ENCODE measurements at regions not wholly inside any gene's neighbourhood (a gene's known extent, or its start where the extent isn't known, plus 50 kb on each side); places are given as distances from the start of the nearest gene placed in this dataset.

DNA sequence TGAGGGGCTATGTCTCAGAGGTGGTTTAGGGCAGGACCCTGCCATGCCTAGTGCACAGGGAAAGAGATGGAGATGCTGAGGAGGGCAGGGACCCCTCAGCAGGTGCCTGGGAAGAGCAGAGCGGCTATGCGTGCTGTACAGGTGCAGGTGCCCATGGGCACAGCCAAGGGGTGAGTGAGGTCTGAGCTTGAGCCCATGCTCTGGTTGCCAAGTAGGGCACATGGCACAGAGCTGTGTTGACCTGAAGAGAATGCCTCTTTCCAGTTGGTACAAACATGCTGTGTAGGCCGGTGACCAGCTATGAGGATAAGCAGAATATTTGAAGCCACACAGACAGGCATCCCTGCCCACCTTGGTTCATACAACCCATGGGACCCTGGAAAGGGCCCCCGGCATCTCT lies 65.8 kb upstream of the NECTIN1 start:
- no peak for DNase-seq
- Histone ChIP-seq H3K9me3 (no peaks in the 10 kb centered on the region), H3K27me3 (no peaks in the 10 kb centered on the region), H3K4me1 (no peaks in the 10 kb centered on the region), H3K36me3 (replicated peaks in 1 of 2; ENCODE audit: insufficient read depth in 1 of 2, low read depth in 2 of 2) (no peaks in the 10 kb centered on the region), H3K27ac (no peak overlapping the region), H3K4me3 (no peak overlapping the region)
- WGBS, 2 donors: 88 to 92% methylated on average over 4 of the region's 4 CpGs
- no peak for ATAC-seq
- intact Hi-C loops (cut with DNase I): no loop called here
- TF ChIP-seq, protein P1, sequence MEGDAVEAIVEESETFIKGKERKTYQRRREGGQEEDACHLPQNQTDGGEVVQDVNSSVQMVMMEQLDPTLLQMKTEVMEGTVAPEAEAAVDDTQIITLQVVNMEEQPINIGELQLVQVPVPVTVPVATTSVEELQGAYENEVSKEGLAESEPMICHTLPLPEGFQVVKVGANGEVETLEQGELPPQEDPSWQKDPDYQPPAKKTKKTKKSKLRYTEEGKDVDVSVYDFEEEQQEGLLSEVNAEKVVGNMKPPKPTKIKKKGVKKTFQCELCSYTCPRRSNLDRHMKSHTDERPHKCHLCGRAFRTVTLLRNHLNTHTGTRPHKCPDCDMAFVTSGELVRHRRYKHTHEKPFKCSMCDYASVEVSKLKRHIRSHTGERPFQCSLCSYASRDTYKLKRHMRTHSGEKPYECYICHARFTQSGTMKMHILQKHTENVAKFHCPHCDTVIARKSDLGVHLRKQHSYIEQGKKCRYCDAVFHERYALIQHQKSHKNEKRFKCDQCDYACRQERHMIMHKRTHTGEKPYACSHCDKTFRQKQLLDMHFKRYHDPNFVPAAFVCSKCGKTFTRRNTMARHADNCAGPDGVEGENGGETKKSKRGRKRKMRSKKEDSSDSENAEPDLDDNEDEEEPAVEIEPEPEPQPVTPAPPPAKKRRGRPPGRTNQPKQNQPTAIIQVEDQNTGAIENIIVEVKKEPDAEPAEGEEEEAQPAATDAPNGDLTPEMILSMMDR (IDR thresholded peaks at IDR 0.05): no peak
- TF ChIP-seq POLR2A (IDR thresholded peaks at IDR 0.05): no peak

DNA sequence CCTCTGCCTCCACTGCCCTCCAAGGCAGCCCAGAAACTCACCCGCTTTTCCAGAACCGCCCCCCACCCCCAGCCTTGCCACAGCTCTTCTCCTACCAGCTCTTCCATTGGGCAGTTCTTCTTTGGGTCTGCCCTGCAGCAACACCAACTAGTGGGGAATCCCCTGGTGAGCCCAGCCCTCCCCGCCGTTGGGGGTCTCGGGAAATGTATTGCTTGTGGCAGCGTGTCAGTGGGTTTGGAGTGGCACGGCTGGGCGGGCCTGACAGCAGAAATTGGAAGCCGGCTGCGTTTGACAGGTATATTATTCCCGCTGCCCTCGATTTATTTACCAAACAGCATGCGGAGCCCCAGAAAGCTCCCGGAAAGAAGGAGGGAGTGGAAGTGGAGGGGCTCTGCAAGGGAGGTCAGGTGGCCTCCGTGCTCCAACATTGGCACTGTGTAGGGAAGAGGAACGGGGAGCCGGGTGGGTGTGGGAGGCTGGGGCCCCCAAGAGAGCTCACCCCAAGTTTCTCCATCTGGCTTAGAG lies 65.2 kb upstream of the NECTIN1 start:
- no peak overlapping the region for H3K27ac ChIP-seq
- 71 to 72% methylated on average over 14 to 17 of the region's 17 CpGs for WGBS, 2 donors
- no peak for DNase-seq
- intact Hi-C loops (cut with DNase I): no loop called here
- ATAC-seq: no peak
- H3K36me3 ChIP-seq (replicated peaks in 1 of 2; ENCODE audit: insufficient read depth in 1 of 2, low read depth in 2 of 2): no peaks in the 10 kb centered on the region
- no peaks in the 10 kb centered on the region for H3K4me1 ChIP-seq
- no peak overlapping the region for H3K4me3 ChIP-seq
- no peaks in the 10 kb centered on the region for H3K27me3 ChIP-seq
- H3K9me3 ChIP-seq: no peaks in the 10 kb centered on the region
- TF ChIP-seq, protein P1 (IDR thresholded peaks at IDR 0.05): no peak
- TF ChIP-seq POLR2A (IDR thresholded peaks at IDR 0.05): no peak

DNA sequence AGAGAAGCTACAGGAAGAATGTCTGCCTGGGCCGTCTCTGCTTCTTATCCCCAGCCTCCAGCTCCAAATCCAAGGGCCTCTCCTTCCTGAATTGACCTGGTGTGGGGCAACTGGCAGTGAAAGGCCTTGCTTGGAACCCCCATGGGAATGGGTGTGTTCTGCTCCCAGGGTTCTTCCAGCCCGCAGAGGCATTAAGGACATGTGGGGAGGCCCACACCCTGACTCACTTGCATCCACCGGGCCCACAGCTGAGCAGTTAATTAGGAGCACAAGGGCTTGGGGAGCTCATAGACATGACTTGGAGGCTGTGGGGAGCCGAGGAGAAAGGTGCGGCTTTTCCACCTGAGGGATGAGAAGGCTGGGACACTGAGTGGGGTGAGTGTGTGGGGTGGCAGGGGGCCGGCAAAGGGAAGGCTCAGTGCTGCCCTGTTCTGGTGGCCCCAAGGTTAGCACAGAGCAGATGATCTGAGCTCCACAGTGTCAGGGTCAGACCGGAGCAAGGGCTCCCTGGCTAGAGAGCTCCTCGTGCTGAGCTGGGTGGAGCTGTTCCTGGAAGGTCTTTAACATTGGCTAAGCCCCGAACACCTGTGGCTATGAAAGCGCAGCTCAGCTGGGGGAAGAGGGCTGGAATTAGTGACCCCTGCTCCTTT lies 64.5 kb upstream of the NECTIN1 start:
- intact Hi-C loops (cut with DNase I): no loop called here
- WGBS, 2 donors: 70 to 77% methylated on average over 10 of the region's 10 CpGs
- no peak for ATAC-seq
- TF ChIP-seq POLR2A (IDR thresholded peaks at IDR 0.05): no peak
- TF ChIP-seq, protein P1 (IDR thresholded peaks at IDR 0.05): no peak
- Histone ChIP-seq H3K4me3 (no peak overlapping the region), H3K4me1 (no peaks in the 10 kb centered on the region), H3K9me3 (no peaks in the 10 kb centered on the region), H3K27me3 (no peaks in the 10 kb centered on the region), H3K27ac (no peak overlapping the region), H3K36me3 (replicated peaks in 1 of 2; ENCODE audit: insufficient read depth in 1 of 2, low read depth in 2 of 2) (no peaks in the 10 kb centered on the region)
- no peak for DNase-seq

DNA sequence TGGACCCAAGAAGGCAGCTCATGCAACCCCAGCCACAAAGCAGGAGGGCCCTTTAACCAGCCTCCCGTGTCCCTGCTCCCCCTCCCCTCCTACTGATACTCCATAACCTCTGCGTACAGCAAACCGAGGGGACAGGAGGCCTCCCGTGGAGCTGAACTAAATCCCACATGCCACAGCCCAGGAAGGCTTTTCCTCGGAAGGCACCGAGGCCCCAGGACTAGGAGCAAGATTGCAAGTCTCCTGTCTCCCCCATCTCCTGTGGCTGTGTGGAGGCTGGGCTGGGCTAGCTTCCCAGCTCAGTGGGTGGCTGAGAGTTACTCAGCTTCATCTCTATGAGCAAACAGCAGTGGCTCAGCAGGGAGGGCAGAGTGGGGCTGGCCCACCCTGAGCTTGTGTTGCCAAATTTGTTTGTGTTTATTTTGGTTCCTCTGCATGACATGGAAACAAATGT lies 62.7 kb upstream of the NECTIN1 start:
- DNase-seq (peak in 1 of 4 donors; percentile 6), ATAC-seq (no peak)
- Histone ChIP-seq H3K4me3 (no peak overlapping the region), H3K9me3 (no peaks in the 10 kb centered on the region), H3K27me3 (no peaks in the 10 kb centered on the region), H3K36me3 (replicated peaks in 1 of 2; ENCODE audit: insufficient read depth in 1 of 2, low read depth in 2 of 2) (no peaks in the 10 kb centered on the region), H3K4me1 (no peaks in the 10 kb centered on the region), H3K27ac (no peak overlapping the region)
- intact Hi-C loops (cut with DNase I): no loop called here
- TF ChIP-seq, protein P1 (IDR thresholded peaks at IDR 0.05): no peak
- no peak for TF ChIP-seq POLR2A (IDR thresholded peaks at IDR 0.05)
- WGBS, 2 donors: 58 to 66% methylated on average over 6 of the region's 6 CpGs

DNA sequence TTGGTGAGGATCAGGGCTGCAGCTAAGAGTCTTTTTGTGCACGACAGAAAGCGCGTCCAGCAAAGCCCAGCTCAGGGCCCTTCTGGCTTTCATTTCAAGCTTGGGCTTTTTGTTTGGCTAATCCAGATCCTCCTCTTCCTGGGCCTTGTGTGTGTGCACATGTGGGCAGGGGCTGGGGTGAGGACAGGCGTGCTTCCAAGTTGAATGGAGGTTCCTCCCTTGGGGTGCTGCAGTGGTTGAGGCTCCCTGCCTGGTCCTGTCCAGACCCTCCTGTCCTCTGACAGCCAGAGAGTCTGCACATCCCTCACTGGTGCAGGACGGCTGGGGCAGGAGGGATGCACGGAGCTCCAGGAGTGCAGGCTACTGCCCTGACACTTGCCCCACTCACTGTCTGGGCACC lies 62.0 kb upstream of the NECTIN1 start:
- Histone ChIP-seq H3K36me3 (replicated peaks in 1 of 2; ENCODE audit: insufficient read depth in 1 of 2, low read depth in 2 of 2) (no peaks in the 10 kb centered on the region), H3K27me3 (no peaks in the 10 kb centered on the region), H3K4me3 (no peak overlapping the region), H3K4me1 (no peaks in the 10 kb centered on the region), H3K9me3 (no peaks in the 10 kb centered on the region), H3K27ac (no peak overlapping the region)
- TF ChIP-seq, protein P1 (IDR thresholded peaks at IDR 0.05): no peak
- no peak for TF ChIP-seq POLR2A (IDR thresholded peaks at IDR 0.05)
- intact Hi-C loops (cut with DNase I): no loop called here
- peak in 1 of 4 donors; percentile 7 for DNase-seq
- ATAC-seq: no peak
- WGBS, 2 donors: 57 to 76% methylated on average over 6 of the region's 6 CpGs
